HG02885 (cell line): ENCODE measurements at regions not wholly inside any gene's neighbourhood (a gene's known extent, or its start where the extent isn't known, plus 50 kb on each side); places are given as distances from the start of the nearest gene placed in this dataset.
"Not testable (repeated sequence)": the region's sequence is repeated elsewhere in the genome, so short reads cannot be mapped to it uniquely, and the experiment has no call there.

Experiments
- ATAC-seq: cut with Tn5 transposase; IDR thresholded peaks from one replicate; pipeline ENCODE4 v1.9.1; 2021; ENCODE audit warnings: mild to moderate bottlenecking; ENCODE audit not compliant: unreplicated experiment, poor library complexity

DNA sequence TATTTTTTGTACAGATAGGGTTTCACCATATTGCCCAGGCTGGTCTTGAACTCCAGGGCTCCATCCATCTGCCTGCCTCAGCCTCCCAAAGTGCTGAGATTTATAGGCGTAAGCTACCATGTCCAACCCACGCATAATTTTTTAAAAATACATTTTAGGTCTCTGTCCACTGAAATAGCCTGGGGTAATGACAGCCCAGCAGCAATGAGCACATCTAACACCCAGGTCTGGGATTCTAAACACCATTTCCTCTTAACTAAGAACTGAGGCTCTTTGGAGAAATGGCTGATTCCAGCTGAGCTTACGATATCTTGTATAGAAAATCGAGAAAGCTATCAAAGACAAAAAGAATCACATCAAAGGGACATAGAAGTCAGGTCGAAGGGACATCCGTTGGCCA, 245.3 kb downstream of the PARN start:
- ATAC-seq, result no peak

DNA sequence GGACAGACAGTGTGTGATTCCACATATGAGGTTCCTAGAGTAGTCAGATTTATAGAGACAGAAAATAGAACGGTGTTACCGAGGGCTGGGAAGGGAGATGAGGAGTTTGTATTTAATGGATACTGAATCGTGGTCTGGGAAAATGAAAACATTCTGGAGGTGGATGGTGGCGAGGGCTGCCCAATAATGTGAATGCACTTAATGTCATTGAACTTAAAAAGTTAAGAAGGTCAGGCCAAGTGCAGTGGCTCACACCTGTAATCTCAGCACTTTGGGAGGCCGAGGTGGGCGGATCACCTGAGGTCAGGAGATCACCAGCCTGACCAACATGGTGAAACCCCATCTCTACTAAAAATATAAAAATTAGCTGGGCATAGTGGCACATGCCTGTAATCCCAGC, 246.2 kb downstream of the PARN start:
- ATAC-seq, result not testable (repeated sequence)

DNA sequence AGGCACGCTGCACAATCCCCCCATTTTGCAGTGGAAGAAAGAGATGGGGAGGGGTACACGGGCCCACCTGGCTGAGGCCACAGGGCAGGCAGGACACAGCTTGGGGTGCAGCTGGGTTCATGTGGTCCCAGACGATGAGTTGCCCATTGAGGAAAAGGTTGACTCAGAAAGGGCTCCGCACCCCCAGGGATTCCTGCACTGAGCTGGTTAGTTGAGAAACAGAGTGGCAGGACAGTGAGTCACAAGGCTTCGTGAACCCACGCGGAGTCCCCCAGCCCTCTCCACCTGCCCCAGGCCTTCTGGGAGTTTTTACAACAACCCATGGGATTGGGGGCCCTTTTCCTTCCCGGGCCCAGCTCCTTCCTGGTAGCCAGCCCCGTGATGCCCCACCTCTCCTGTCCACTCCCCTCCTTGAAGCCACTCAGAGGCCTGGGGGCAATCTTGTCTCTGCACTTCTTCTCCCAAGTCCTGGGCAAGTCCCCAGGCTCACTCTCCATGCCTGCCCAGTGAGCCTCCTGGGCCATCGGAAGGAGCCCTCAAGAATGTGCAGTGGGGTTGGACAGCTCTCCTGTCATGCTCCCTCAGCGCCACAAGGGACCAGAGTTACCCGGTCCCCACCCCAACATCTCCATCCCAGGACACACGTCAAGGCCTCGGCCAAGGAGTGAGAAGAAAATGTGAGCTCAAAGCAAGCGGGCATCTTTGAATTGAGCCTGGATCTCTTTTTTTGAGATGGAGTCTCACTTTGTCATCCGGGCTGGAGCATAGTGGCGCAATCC, 251.2 kb downstream of the PARN start:
- no peak for ATAC-seq

DNA sequence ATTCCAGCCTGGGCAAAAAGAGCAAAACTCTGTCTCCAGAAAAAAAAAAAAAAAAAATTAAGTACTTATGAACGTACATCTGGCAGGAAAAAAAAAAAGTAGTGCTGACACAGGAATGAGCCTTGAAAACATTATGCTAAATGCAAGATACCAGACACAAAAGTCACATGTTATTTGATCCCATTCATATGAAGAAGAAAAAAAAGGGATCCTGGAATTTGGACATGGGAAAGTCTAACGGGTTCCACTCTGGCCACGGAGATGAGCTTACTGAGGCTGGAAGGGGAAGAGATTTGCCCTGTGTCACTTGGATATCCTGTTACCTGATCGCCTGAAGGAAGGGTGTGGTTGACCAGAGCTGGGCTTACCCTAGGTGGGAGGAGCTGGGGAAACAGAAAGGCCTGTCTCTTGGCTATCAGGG, 251.9 kb downstream of the PARN start:
- no peak for ATAC-seq

DNA sequence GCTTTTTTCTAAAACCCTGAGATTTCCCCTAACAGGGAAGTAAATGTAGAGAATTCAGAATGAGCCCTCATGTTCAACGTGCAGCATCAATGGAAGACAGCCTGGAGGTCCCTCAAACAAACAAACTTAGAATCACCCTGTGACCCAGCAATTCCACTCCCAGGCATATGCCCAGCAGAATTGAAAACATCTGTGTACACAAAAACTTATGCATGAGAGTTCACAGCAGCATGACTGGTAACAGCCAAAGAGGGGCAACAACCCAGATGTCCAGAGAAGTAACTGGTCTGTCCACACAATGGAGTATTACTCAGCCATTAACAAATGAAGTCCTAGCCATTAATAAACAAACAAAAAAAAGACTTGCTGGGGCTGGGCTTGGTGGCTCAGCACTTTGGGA, 252.7 kb downstream of the PARN start:
- no peak for ATAC-seq

DNA sequence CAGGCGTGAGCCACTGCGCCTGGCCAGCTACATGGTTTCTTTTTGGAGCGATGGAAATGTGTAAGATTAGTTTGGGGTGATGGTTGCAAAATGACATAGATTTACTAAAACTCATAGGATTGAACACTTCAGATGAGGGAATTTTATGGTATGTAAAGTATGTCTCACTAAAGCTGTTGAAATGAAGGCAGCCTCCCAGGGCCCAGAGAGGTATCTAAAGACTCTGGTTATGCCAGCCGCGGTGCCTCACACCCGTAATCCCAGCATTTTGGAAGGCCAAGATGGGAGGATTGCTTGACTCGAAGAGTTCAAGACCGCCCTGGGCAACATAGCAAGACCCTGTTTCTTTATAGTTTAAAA, 254.9 kb downstream of the PARN start:
- no peak for ATAC-seq

DNA sequence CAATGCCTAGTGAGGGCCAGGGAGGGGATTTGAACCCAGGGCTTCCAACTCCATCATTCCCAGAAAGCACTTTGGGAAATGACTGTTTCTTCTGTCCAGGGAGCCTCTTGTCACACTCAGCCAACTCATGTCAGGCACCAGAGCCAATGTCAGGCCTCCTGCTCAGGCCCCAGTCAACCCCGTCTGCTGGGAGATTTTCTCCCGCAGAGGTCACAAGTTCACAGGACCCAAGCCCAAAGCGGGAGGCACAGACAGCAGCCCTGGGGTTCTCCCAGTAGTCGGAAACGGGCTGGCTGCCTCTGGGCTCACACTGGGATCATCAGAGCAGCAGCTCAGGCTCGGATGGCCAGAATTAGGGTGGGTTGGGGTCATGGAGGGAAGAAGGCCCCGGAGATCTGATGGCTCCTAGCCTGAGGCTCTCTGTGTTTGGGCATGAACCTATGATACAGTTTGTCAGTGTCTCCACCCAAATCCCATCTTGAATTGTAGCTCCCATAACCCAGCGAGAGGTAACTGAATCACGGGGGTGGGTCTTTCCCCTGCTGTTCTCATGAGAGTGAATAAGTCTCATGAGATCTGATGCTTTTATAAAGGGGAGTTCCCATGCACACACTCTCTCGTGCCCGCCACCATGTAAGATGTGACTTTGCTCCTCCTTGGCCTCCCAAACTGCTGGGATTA, 255.5 kb downstream of the PARN start:
- no peak for ATAC-seq

DNA sequence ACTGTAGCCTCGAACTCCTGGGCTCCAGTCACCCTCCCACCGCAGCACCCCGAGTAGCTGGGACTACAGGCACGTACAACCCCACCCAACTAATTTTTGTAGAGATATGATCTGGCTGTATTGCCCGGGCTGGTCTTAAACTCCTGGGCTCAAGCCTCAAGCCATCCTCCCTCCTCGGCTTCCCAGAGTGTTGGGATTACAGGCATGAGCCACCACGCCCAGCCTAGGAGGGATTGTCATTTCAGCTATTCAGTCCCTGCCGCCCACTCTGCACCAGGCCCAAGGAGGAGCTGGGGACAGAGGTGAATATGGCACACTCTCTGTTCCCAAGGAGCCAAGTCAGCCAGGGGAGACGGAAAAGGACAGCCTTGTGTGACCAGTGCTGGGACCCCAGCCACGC, 256.2 kb downstream of the PARN start:
- no peak for ATAC-seq

DNA sequence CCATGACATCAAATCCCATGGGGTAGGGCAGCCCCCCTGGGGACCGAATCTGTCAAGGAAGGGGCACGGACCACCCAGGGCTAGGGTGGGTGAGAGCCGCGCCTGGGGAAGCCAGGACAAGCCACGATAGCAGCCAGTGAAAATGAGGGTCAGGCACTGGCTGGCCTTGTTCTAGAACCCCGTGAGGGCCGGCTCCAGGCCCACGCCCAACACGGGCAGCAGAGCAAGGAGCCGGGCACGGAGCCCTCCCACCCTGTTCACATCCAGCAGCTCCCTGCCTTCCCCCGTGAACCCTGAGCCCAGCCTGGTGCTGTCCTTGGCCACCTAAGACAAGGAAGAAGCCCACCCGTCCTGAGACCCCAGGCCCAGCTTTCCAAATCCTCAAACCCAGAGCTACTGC, 256.7 kb downstream of the PARN start:
- no peak for ATAC-seq

DNA sequence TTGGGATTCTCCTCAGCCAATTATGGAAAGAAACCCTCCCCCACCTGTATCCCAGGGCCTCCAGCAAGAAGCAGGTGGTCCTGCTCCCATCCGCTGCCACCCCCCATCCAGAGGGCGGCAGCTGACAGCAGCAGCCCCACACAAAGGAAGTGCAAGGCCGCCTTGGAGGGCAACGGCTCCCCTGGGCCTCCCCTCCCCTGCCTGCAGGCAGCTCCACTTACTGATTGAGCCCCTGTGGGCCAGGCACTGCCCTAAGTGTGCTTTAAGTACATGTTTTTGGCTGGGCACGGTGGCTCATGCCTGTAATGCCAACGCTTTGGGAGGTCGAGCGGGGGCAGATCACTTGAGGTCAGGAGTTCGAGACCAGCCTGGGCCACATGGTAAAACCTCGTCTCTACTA, 257.6 kb downstream of the PARN start:
- no peak for ATAC-seq

DNA sequence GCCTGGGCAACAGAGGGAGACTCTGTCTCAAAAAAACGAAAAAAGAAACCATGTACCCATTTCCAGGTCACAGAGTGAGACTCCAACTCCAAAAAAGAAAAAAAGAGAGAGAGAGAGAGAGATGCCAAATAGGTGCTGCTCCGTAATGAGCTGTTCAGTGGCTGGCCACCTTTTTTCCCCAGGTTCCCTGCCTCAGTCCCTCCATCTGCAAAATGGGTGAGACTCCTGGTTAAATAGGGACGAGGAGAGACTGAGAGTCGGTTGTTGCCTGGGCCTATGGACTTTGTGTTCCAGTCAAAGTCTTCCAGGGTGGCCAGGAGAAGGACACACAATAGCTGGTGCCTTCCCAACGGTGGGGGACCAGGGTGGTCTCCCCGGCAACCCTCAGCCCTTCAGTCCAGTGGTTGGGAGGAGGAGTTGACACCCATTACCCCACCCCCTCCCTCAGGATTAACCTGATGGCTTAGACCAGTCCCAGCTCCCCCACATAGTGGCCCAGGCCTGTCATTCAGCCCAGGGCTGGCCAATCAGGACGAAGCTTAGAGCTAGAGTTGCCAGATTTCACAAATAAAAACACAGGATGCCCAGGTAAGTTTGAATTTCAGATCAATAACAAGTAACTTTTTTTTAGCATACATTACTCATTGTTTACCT, 258.2 kb downstream of the PARN start:
- no peak for ATAC-seq

DNA sequence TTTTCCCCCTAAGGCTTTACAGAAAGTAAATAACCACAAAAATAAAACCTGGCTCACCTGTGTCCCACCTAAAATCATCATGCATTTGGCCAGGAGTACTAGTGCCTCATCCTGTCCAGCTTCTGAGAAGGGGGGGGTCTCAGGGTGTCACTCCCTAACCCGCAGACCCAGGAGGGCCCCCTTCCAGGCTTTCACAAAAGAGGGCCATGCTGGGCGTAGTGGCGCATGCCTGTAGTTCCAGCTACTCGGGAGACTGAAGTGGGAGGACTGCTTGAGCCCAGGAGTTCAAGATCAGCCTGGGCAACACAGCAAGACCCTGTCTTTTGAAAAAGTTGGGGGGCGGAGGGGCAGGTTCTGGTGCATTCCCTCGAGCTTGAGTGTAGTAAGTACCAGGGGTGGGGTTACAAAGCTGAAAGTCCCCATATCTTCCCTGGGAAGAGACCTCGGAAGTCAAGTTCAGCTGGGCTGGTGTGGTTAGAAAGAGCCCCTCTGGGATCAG, 259.3 kb downstream of the PARN start:
- ATAC-seq, result no peak

DNA sequence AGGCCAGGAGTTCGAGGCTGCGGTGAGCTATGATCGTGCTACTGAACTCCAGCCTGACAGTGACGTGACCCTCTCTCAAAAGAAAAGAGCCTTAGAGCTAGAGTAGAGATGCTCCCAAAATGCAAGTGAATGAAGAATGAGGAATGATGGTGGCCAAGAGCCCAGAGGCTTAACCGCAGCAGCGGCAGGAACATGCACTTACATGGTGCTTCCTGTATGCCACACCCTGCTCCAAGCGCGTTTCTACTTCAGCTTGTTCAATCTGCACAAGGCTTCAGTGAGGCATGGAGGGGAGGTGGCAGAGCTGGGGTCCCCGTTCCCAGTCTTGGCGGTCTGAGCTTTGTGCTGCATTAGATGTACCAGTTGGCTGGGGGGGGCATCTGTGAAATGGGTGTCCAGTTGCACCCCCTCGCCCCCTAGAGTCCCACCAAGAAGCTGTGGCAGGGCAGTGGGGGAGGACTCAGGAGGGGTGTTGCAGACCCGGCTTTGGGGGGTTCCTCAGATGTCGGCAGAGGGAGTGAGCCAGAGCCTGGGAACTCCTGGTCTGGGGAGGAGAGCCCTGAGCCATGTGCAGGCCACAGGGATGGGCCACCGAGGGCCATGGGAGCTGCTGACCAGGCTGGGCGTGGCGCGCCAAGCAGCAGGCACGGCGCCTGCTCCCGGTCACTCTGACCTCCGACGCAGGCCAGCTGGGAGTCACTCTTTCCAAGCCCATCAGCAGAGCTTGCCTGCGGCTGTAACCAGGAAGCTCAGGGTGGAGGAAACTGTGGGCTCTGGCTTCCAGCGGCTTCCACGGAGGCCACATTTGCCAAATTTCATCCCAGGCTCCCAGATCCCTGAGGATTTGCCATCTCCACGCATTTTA, 260.1 kb downstream of the PARN start:
- no peak for ATAC-seq

DNA sequence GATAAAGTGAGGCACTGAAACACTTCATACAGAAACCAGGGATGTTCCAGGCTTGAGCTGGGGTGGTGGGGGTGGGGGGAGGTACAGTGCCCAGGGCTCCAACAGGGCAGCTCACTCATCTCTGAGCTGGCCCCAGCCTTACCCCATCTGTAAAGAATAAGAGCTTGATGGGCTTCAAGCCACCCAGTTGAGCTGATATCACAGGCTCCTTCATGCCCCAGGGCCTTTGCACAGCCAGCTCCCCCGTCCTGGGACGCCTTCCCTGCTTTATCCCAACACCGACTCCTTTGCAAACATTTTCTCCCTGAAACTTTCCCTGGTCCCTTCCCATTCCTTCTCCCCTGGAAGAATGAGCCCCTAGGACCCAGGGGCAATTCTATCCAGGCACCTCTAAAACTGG, 261.7 kb downstream of the PARN start:
- no peak for ATAC-seq

DNA sequence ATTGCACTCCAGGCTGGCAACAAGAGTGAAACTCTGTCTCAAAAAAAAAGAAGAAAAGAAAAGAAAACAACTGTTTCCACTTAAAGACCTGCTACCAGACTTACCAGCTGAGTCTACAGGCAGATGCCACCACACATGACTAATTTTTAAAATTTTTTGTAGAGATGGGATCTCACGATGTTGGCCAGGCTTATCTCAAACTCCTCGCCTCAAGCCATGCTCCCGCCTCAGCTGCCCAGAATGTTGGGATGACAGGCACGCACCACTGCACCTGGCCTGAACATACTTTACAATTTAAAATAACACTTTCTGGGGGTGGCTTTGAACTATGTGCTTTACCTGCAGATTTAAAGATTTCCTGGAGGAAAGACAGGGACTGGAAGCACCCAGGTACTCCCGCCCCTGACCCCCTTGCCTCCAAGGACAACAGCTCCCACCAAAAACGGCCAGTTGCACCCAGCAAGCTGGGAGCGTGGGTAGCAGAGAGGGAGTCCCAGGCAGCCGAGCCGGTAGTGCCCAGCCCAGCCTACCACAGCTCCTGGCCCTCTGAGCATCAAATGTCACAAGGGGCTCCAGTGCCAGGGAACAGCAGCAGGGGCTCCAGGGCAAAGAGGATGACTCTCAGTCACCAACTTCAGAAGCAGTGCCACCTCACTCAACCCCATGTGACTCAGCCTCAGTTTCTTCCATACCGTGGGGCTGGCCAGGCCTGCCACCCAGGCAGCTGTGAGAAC, 262.9 kb downstream of the PARN start:
- ATAC-seq, result no peak

DNA sequence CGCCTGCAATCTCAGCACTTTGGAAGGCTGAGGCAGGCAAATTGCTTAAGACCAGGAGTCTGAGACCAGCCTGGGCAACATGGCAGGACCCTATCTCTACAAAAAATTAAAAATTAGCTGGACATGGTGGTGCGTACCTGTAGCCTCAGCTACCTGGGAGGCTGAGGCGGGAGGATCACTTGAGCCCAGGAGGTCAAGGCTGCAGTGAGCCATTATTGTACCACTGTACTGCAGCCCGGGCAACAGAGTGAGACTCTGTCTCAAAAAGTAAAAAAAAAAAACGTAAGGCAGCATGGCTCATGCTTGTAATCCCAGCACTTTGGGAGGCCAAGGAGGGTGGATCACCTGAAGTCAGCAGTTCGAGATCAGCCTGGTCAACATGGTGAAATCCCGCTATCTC, 263.6 kb downstream of the PARN start:
- ATAC-seq, result no peak

DNA sequence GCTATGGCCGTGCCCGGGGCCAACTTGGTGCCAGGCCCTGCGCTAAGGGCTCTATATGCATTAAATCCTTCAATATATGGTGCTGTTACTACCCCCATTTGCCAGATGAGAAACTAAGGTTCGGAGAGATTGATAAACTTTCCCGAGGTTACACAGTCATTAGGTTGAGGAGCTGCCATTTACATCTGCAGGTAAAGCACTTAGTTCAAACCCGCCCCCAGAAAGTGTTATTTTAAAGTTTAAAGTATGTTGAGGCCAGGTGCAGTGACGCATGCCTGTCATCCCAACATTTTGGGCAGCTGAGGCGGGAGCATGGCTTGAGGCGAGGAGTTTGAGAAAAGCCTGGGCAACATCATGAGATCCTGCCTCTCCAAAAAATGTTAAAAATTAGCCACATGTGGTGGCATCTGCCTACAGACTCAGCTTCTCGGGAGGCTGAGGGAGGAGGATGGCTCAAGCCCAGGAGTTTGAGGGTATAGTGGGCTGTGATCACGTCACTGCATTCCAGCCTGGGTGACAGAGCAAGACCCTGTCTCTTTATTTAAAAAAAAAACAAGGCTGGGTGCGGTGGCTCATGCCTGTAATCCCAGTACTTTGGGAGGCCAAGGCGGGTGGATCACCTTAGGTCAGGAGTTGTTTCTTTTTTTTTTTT, 264.7 kb downstream of the PARN start:
- ATAC-seq, result no peak

DNA sequence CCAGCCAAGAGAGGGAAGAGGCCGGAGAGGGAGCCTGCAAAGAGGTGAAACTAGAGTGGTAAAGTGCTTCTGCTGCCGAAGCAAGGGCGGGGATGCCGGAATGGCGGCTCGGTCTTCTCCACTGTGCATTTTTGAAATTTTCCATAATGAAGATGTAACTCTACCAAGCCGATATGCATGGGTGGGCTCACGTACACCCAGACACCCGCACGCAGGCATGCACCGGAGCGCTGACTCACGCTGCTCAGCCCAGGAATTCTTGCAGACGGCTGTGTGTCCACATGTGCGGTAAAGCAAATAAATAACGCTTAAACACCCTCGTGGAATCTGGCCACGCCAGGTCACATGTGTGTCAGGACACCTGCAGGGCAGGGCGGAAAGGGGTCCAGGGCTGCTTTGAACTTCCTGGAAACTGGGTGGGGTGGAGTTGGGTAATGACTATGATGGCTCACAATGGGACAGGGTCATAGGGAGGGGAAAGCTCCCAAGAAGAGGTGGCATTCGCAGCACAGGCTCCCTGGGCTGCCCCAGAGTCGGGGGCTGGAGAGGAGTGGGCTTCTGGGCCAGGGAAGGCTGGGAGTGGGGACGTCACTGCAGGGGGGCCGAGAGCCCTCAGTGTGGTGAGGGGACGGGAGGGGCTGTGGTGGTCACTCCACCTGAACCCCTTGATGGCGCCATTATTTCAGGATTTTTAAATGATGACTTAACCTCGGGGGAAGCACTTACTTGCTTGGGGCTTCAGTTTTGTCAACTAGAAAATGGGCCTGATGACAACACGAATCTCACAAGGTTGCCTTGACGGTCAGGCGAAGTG, 265.5 kb downstream of the PARN start:
- ATAC-seq, result no peak

DNA sequence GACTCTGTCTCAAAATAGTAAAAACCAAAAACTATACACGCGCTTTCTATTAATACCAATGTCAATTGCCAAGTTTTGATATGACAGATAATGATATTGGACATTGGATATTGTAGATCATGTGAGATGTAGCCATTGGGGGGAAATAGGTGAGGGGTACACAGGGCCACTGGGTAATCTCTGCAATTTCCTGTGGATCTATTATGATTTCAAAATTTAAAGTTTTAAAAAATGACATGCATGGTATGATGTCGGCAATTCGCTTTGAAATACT, 266.0 kb downstream of the PARN start:
- no peak for ATAC-seq
